H9 (cell line): ENCODE measurements at regions not wholly inside any gene's neighbourhood (a gene's known extent, or its start where the extent isn't known, plus 50 kb on each side); places are given as distances from the start of the nearest gene placed in this dataset.

Experiments used
- DNase-seq: peaks from one replicate; pipeline ENCODE4 v3.0.0-alpha.2; 2017
- H2AFZ ChIP-seq: one replicate; pipeline ENCODE4 v1.6.1; 2013; ENCODE audit warnings: mild to moderate bottlenecking, low read length, control low read depth, moderate library complexity
- H2AK5ac ChIP-seq: 2 replicates; pipeline ENCODE4 v1.6.1; 2013; ENCODE audit warnings: low read length, control low read depth, mixed read lengths; ENCODE audit not compliant: insufficient read length
- H2BK120ac ChIP-seq: one replicate; pipeline ENCODE4 v1.6.1; 2013; ENCODE audit warnings: low read depth, mild to moderate bottlenecking, low read length, control low read depth, inconsistent platforms; ENCODE audit not compliant: poor library complexity, severe bottlenecking
- H2BK12ac ChIP-seq: 2 replicates; pipeline ENCODE4 v1.6.1; 2013; ENCODE audit warnings: low read length, control low read depth, mixed read lengths, low read depth; ENCODE audit not compliant: insufficient read length
- H2BK15ac ChIP-seq: 2 replicates; pipeline ENCODE4 v1.6.1; 2013; ENCODE audit warnings: low read depth, low read length, control low read depth
- H2BK20ac ChIP-seq: one replicate; pipeline ENCODE4 v1.6.1; 2013; ENCODE audit warnings: low read depth, mild to moderate bottlenecking, low read length, control low read depth, inconsistent platforms; ENCODE audit not compliant: poor library complexity, severe bottlenecking
- H2BK5ac ChIP-seq: 2 replicates; pipeline ENCODE4 v1.6.1; 2013; ENCODE audit warnings: low read length, control low read depth, mixed read lengths; ENCODE audit not compliant: insufficient read length
- H3K14ac ChIP-seq: 2 replicates; pipeline ENCODE4 v1.6.1; 2013; ENCODE audit warnings: low read length, control low read depth; ENCODE audit not compliant: insufficient read depth
- H3K18ac ChIP-seq: 2 replicates; pipeline ENCODE4 v1.6.1; 2013; ENCODE audit warnings: low read depth, mild to moderate bottlenecking, mixed read lengths, low read length, control low read depth; ENCODE audit not compliant: insufficient read length
- H3K23ac ChIP-seq: 2 replicates; pipeline ENCODE4 v1.6.1; 2013; ENCODE audit warnings: low read length, control low read depth, mixed read lengths, low read depth; ENCODE audit not compliant: insufficient read length
- H3K23me2 ChIP-seq: 2 replicates; pipeline ENCODE4 v1.6.1; 2013; ENCODE audit warnings: low read depth, mild to moderate bottlenecking, mixed read lengths, low read length, control low read depth; ENCODE audit not compliant: insufficient read length, poor library complexity, severe bottlenecking
- H3K27ac ChIP-seq: 2 replicates; pipeline ENCODE4 v1.5.1; 2013; ENCODE audit warnings: low read length, control low read depth, mixed read lengths, low read depth; ENCODE audit not compliant: insufficient read length
- H3K27me3 ChIP-seq: 2 replicates; pipeline ENCODE4 v1.6.1; 2013; ENCODE audit warnings: low read length, control low read depth, inconsistent platforms; ENCODE audit not compliant: insufficient read depth
- H3K4ac ChIP-seq: 2 replicates; pipeline ENCODE4 v1.6.1; 2013; ENCODE audit warnings: low read depth, mild to moderate bottlenecking, control low read depth, inconsistent platforms, low read length, moderate library complexity
- H3K4me1 ChIP-seq: 2 replicates; pipeline ENCODE4 v1.6.1; 2013; ENCODE audit warnings: low read length, control low read depth, inconsistent platforms; ENCODE audit not compliant: insufficient read depth
- H3K4me2 ChIP-seq: 2 replicates; pipeline ENCODE4 v1.6.1; 2013; ENCODE audit warnings: low read length, control low read depth, mixed read lengths; ENCODE audit not compliant: insufficient read length, insufficient read depth
- H3K56ac ChIP-seq: 2 replicates; pipeline ENCODE4 v1.6.1; 2013; ENCODE audit warnings: low read depth, mild to moderate bottlenecking, mixed read lengths, low read length, control low read depth; ENCODE audit not compliant: insufficient read length
- H3K79me1 ChIP-seq: 2 replicates; pipeline ENCODE4 v1.6.1; 2013; ENCODE audit warnings: low read depth, mild to moderate bottlenecking, moderate library complexity, low read length, control low read depth, inconsistent platforms; ENCODE audit not compliant: insufficient read depth, poor library complexity, severe bottlenecking
- H3K79me2 ChIP-seq: 2 replicates; pipeline ENCODE4 v1.6.1; 2013; ENCODE audit warnings: low read length, control low read depth, inconsistent platforms; ENCODE audit not compliant: insufficient read depth
- H3K9ac ChIP-seq: 2 replicates; pipeline ENCODE4 v1.6.1; 2013; ENCODE audit warnings: low read length, control low read depth, mixed read lengths; ENCODE audit not compliant: insufficient read length; ENCODE audit errors: extremely low read depth
- H3K9me3 ChIP-seq: one replicate; pipeline ENCODE4 v1.6.1; 2013; ENCODE audit warnings: low read depth, low read length, inconsistent platforms; ENCODE audit not compliant: control insufficient read depth
- H3T11ph ChIP-seq: one replicate; pipeline ENCODE4 v1.6.1; 2013; ENCODE audit warnings: mild to moderate bottlenecking, low read length, control low read depth, inconsistent platforms
- H4K20me1 ChIP-seq: one replicate; pipeline ENCODE4 v1.6.1; 2013; ENCODE audit not compliant: control insufficient read depth, insufficient read length, insufficient read depth
- H4K5ac ChIP-seq: 2 replicates; pipeline ENCODE4 v1.6.1; 2013; ENCODE audit warnings: low read depth, mild to moderate bottlenecking, mixed read lengths, low read length, control low read depth; ENCODE audit not compliant: insufficient read length
- H4K8ac ChIP-seq: replicated peaks from 2 replicates; pipeline ENCODE4 v1.6.1; 2013; ENCODE audit warnings: low read length, control low read depth, mixed read lengths, low read depth; ENCODE audit not compliant: insufficient read length
- H4K91ac ChIP-seq: 2 replicates; pipeline ENCODE4 v1.6.1; 2013; ENCODE audit warnings: low read depth, mild to moderate bottlenecking, moderate library complexity, mixed read lengths, low read length, control low read depth; ENCODE audit not compliant: insufficient read length
- H3K27ac Mint-ChIP-seq, 3 experiments: 2 replicates in 2 of 3; 3 replicates in 1 of 3; pipeline ENCODE4 v1.8.0; 2020 to 2021; ENCODE audit warnings: mixed read lengths in 3 of 3, mild to moderate bottlenecking in 1 of 3, moderate library complexity in 1 of 3
- H3K27me3 Mint-ChIP-seq: 2 replicates; pipeline ENCODE4 v1.8.0; 2021; ENCODE audit warnings: low read depth, mild to moderate bottlenecking, moderate library complexity, mixed read lengths
- H3K36me3 Mint-ChIP-seq, 3 experiments: 2 replicates in 2 of 3; 3 replicates in 1 of 3; pipeline ENCODE4 v1.8.0; 2020 to 2021; ENCODE audit warnings: low read depth in 3 of 3, mixed read lengths in 3 of 3; ENCODE audit not compliant: insufficient read depth in 1 of 3
- H3K4me1 Mint-ChIP-seq, 2 experiments: 2 replicates each; pipeline ENCODE4 v1.8.0; 2020; ENCODE audit warnings: mixed read lengths in 2 of 2
- H3K4me3 Mint-ChIP-seq, 2 experiments: 2 replicates in 1 of 2; 3 replicates in 1 of 2; pipeline ENCODE4 v1.8.0; 2020 to 2021; ENCODE audit warnings: mild to moderate bottlenecking in 2 of 2, mixed read lengths in 2 of 2, moderate library complexity in 1 of 2
- H3K9me3 Mint-ChIP-seq, 2 experiments: 2 replicates in 1 of 2; 3 replicates in 1 of 2; pipeline ENCODE4 v1.8.0; 2020; ENCODE audit warnings: mild to moderate bottlenecking in 2 of 2, mixed read lengths in 2 of 2, moderate library complexity in 1 of 2
- WGBS: extraction: QIAGEN DNeasy Blood & Tissue Kit; methylation state at CpG from one replicate; pipeline ENCODE4 v1.1.7; 2013; ENCODE audit warnings: missing lambda C conversion rate, low lambda C conversion rate, mixed read lengths; ENCODE audit not compliant: insufficient read length; ENCODE audit errors: extremely low coverage; 5-methylcytosine and 5-hydroxymethylcytosine counted together
- TF ChIP-seq, protein P1 (sequence below): fragments of 200-600 bp; sonication (generic); conservative IDR thresholded peaks from 3 replicates; pipeline ENCODE4 v1.8.0; 2021; ENCODE audit warnings: antibody characterized with exemption, mild to moderate bottlenecking

DNA sequence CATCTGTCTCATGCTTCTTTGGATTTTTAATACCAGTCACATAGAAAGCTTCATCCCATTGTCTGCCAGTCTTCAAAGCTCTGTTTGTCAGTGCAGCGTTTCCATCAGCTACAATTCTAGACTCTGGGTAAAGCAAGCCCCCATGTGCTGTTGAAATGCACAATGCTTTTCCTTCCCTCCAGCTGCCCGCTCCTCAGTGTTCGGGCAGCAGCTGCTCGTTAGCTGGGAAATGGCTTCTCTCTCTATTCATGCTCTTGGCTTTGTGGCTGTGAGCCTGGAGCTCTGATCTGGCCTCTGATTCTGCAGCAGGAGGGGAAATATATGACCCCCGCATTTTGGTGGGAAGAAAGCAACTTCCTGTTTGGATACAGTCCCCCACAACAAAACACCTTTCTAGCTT is 213.0 kb upstream of the CDYL start:
- no peak overlapping the region for H2AK5ac ChIP-seq
- no peak overlapping the region for H2BK15ac ChIP-seq
- no peaks in the 10 kb centered on the region for H3K36me3 Mint-ChIP-seq
- no peaks in the 10 kb centered on the region for H3K23me2 ChIP-seq
- no peaks in the 10 kb centered on the region for H3K79me1 ChIP-seq
- H2BK5ac ChIP-seq = no peak overlapping the region
- H4K5ac ChIP-seq = no peak overlapping the region
- no peak overlapping the region for H3K4me2 ChIP-seq
- H2BK12ac ChIP-seq = no peak overlapping the region
- H2BK20ac ChIP-seq = no peak overlapping the region
- peak overlapping the region; percentile 29 for H3K18ac ChIP-seq
- no peak overlapping the region for H3K14ac ChIP-seq
- no peak overlapping the region for H4K8ac ChIP-seq
- no peaks in the 10 kb centered on the region; the same call in 1 of the 2 replicates for H3K4me1 ChIP-seq
- H3K27ac ChIP-seq = no peak overlapping the region
- no peak overlapping the region for H2AFZ ChIP-seq
- no peak for DNase-seq
- H3K27me3 ChIP-seq = no peaks in the 10 kb centered on the region
- no peak overlapping the region for H3K9ac ChIP-seq
- no peak overlapping the region for H3K4me3 Mint-ChIP-seq
- no CpG with 5 or more reads among the region's 5 CpGs for WGBS
- H3K9me3 ChIP-seq = no peaks in the 10 kb centered on the region
- H3K27me3 Mint-ChIP-seq = peaks cover 13% of the 10 kb centered on the region
- H3K56ac ChIP-seq = no peak overlapping the region
- H3K4me1 Mint-ChIP-seq = peaks cover 0 to 7% of the 10 kb centered on the region in 2 experiments; a peak in 3 of 4 replicates
- H4K20me1 ChIP-seq = no peaks in the 10 kb centered on the region
- H3K9me3 Mint-ChIP-seq = no peaks in the 10 kb centered on the region
- no peaks in the 10 kb centered on the region for H3K79me2 ChIP-seq
- TF ChIP-seq, protein P1, sequence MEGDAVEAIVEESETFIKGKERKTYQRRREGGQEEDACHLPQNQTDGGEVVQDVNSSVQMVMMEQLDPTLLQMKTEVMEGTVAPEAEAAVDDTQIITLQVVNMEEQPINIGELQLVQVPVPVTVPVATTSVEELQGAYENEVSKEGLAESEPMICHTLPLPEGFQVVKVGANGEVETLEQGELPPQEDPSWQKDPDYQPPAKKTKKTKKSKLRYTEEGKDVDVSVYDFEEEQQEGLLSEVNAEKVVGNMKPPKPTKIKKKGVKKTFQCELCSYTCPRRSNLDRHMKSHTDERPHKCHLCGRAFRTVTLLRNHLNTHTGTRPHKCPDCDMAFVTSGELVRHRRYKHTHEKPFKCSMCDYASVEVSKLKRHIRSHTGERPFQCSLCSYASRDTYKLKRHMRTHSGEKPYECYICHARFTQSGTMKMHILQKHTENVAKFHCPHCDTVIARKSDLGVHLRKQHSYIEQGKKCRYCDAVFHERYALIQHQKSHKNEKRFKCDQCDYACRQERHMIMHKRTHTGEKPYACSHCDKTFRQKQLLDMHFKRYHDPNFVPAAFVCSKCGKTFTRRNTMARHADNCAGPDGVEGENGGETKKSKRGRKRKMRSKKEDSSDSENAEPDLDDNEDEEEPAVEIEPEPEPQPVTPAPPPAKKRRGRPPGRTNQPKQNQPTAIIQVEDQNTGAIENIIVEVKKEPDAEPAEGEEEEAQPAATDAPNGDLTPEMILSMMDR = no peak
- no peak overlapping the region; a peak in 1 of 7 replicates for H3K27ac Mint-ChIP-seq
- H3K23ac ChIP-seq = no peak overlapping the region
- no peak overlapping the region for H3K4ac ChIP-seq
- H4K91ac ChIP-seq = no peak overlapping the region
- H2BK120ac ChIP-seq = no peak overlapping the region
- H3T11ph ChIP-seq = no peak overlapping the region
